LNCAP (cell line): ENCODE measurements at regions not wholly inside any gene's neighbourhood (a gene's known extent, or its start where the extent isn't known, plus 50 kb on each side); places are given as distances from the start of the nearest gene placed in this dataset.

ENCODE experiments used
- CTCF ChIP-seq: fragments of 450-650 bp; IDR thresholded peaks from 2 replicates; pipeline ENCODE4 v1.5.1; 2017; ENCODE audit warnings: mild to moderate bottlenecking

- TF ChIP-seq CTCF, result no peak
Observed at GRCh38 chr1:208423526-208423925, 179.3 kb upstream of the PLXNA2 start.

- no peak for TF ChIP-seq CTCF
Observed at GRCh38 chr1:208425096-208425495, 180.9 kb upstream of the PLXNA2 start.

GRCh38 chr1:208430220-208430619 is 186.0 kb upstream of the PLXNA2 start:
- no peak for TF ChIP-seq CTCF

GRCh38 chr1:208431721-208432120 is 187.5 kb upstream of the PLXNA2 start:
- TF ChIP-seq CTCF, result no peak

- no peak for TF ChIP-seq CTCF
Observed at GRCh38 chr1:208432346-208432745, 188.2 kb upstream of the PLXNA2 start.

- TF ChIP-seq CTCF, result no peak
Observed at GRCh38 chr1:208433086-208433485, 188.9 kb upstream of the PLXNA2 start.

- TF ChIP-seq CTCF, result no peak
Observed at GRCh38 chr1:208433971-208434370, 189.8 kb upstream of the PLXNA2 start.

- no peak for TF ChIP-seq CTCF
Observed at GRCh38 chr1:208437401-208437800, 193.2 kb upstream of the PLXNA2 start.
